Smooth muscle cell (in vitro differentiated cells): ENCODE measurements at regions not wholly inside any gene's neighbourhood (a gene's known extent, or its start where the extent isn't known, plus 50 kb on each side); places are given as distances from the start of the nearest gene placed in this dataset.

Experiments used
- DNase-seq: peaks from one replicate; lab custom pipeline; 2025; ENCODE audit not compliant: unreplicated experiment; lab: John Stamatoyannopoulos, UW
- H2AFZ ChIP-seq: fragments of 200-600 bp; sonication (generic); 2 replicates; pipeline ENCODE4 v1.6.0; 2016; ENCODE audit warnings: antibody characterized with exemption, low read depth, mild to moderate bottlenecking
- H3F3A ChIP-seq: fragments of 200-600 bp; sonication (generic); 2 replicates; pipeline ENCODE4 v1.6.0; 2017; ENCODE audit warnings: antibody characterized with exemption, low read depth
- H3K27ac ChIP-seq: fragments of 200-600 bp; sonication (generic); 2 replicates; pipeline ENCODE4 v1.5.1; 2016; ENCODE audit warnings: low read depth, mild to moderate bottlenecking
- H3K27me3 ChIP-seq: fragments of 200-600 bp; sonication (generic); 2 replicates; pipeline ENCODE4 v1.6.1; 2016; ENCODE audit warnings: low read depth, mild to moderate bottlenecking
- H3K36me3 ChIP-seq: fragments of 200-600 bp; sonication (generic); 2 replicates; pipeline ENCODE4 v1.5.1; 2016; ENCODE audit warnings: low read depth
- H3K4me1 ChIP-seq: fragments of 200-600 bp; sonication (generic); 2 replicates; pipeline ENCODE4 v1.5.1; 2016; ENCODE audit warnings: low read depth
- H3K4me2 ChIP-seq: fragments of 200-600 bp; sonication (generic); 2 replicates; pipeline ENCODE4 v1.6.0; 2016; ENCODE audit warnings: mild to moderate bottlenecking
- H3K4me3 ChIP-seq: fragments of 200-600 bp; sonication (generic); 2 replicates; pipeline ENCODE4 v1.5.1; 2016; ENCODE audit warnings: mild to moderate bottlenecking
- H3K79me2 ChIP-seq: fragments of 200-600 bp; sonication (generic); 2 replicates; pipeline ENCODE4 v1.6.0; 2016; ENCODE audit warnings: low read depth, mild to moderate bottlenecking
- H3K9ac ChIP-seq: fragments of 200-600 bp; sonication (generic); 2 replicates; pipeline ENCODE4 v1.6.0; 2016; ENCODE audit warnings: low read depth
- H3K9me3 ChIP-seq: fragments of 200-600 bp; sonication (generic); replicated peaks from 2 replicates; pipeline ENCODE4 v1.5.1; 2016; ENCODE audit warnings: low read depth
- H4K20me1 ChIP-seq: fragments of 200-600 bp; sonication (generic); 2 replicates; pipeline ENCODE4 v1.6.0; 2016; ENCODE audit warnings: low read depth
- CTCF ChIP-seq: fragments of 200-600 bp; sonication (generic); IDR thresholded peaks from 2 replicates; pipeline ENCODE4 v1.5.1; 2017; ENCODE audit warnings: borderline replicate concordance, mild to moderate bottlenecking, antibody characterized with exemption; ENCODE audit not compliant: insufficient read depth, poor library complexity, severe bottlenecking
- WGBS: methylation state at CpG from one replicate; pipeline ENCODE4 v1.1.7; 2016; ENCODE audit warnings: low lambda C conversion rate; 5-methylcytosine and 5-hydroxymethylcytosine counted together

GRCh38 chr12:90327793-90328743 is 619.4 kb upstream of the ATP2B1 start:
- no peaks in the 10 kb centered on the region for H3K27me3 ChIP-seq
- no peak overlapping the region for H3K9ac ChIP-seq
- H3K36me3 ChIP-seq, result no peaks in the 10 kb centered on the region
- H3K27ac ChIP-seq, result no peak overlapping the region
- H3K79me2 ChIP-seq, result no peaks in the 10 kb centered on the region
- DNase-seq, result no peak
- 91% methylated on average over 5 of the region's 5 CpGs for WGBS
- H2AFZ ChIP-seq, result no peak overlapping the region
- H3K4me3 ChIP-seq, result no peak overlapping the region
- no peaks in the 10 kb centered on the region for H3K4me1 ChIP-seq
- no peaks in the 10 kb centered on the region for H3F3A ChIP-seq
- no peak overlapping the region for H3K4me2 ChIP-seq
- H4K20me1 ChIP-seq, result no peaks in the 10 kb centered on the region
- H3K9me3 ChIP-seq, result no peaks in the 10 kb centered on the region
- no peak for TF ChIP-seq CTCF

GRCh38 chr12:90323217-90323616 is 614.6 kb upstream of the ATP2B1 start:
- Histone ChIP-seq H3K4me1 (no peaks in the 10 kb centered on the region), H3K79me2 (no peaks in the 10 kb centered on the region), H3K27ac (no peak overlapping the region), H3K36me3 (no peaks in the 10 kb centered on the region), H3K4me2 (no peak overlapping the region), H3K9ac (no peak overlapping the region), H3K9me3 (no peaks in the 10 kb centered on the region), H4K20me1 (no peaks in the 10 kb centered on the region), H3F3A (no peaks in the 10 kb centered on the region), H3K27me3 (no peaks in the 10 kb centered on the region), H3K4me3 (no peak overlapping the region), H2AFZ (no peak overlapping the region)
- TF ChIP-seq CTCF, result no peak
- DNase-seq, result no peak
- WGBS, result 89% methylated on average over 1 of the region's 1 CpG

- Histone ChIP-seq H3K4me2 (no peak overlapping the region), H3K27me3 (no peaks in the 10 kb centered on the region), H3F3A (no peaks in the 10 kb centered on the region), H2AFZ (no peak overlapping the region), H3K4me1 (no peaks in the 10 kb centered on the region), H3K9me3 (no peaks in the 10 kb centered on the region), H3K79me2 (no peaks in the 10 kb centered on the region), H3K36me3 (no peaks in the 10 kb centered on the region), H3K4me3 (no peak overlapping the region), H3K9ac (no peak overlapping the region), H4K20me1 (no peaks in the 10 kb centered on the region), H3K27ac (no peak overlapping the region)
- DNase-seq, result no peak
- TF ChIP-seq CTCF, result no peak
Observed at GRCh38 chr12:90322006-90322405, 613.4 kb upstream of the ATP2B1 start.

- Histone ChIP-seq H3K4me2 (no peak overlapping the region), H4K20me1 (no peaks in the 10 kb centered on the region), H3K27ac (no peak overlapping the region), H3K27me3 (no peaks in the 10 kb centered on the region), H3K79me2 (no peaks in the 10 kb centered on the region), H3F3A (no peaks in the 10 kb centered on the region), H3K9me3 (no peaks in the 10 kb centered on the region), H3K9ac (no peak overlapping the region), H3K4me3 (no peak overlapping the region), H2AFZ (no peak overlapping the region), H3K4me1 (no peaks in the 10 kb centered on the region), H3K36me3 (no peaks in the 10 kb centered on the region)
- no peak for TF ChIP-seq CTCF
- no peak for DNase-seq
- 86% methylated on average over 2 of the region's 2 CpGs for WGBS
Observed at GRCh38 chr12:90321369-90321768, 612.7 kb upstream of the ATP2B1 start.
